GM21737 (cell line): ENCODE measurements at regions not wholly inside any gene's neighbourhood (a gene's known extent, or its start where the extent isn't known, plus 50 kb on each side); places are given as distances from the start of the nearest gene placed in this dataset.

Source experiments
- ATAC-seq: cut with Tn5 transposase; IDR thresholded peaks from one replicate; pipeline ENCODE4 v1.9.1; 2021; ENCODE audit warnings: mild to moderate bottlenecking, moderate library complexity; ENCODE audit not compliant: unreplicated experiment

GRCh38 chr18:39549144-39549543 lies 1983.5 kb upstream of the CELF4 start:
- ATAC-seq = no peak

DNA sequence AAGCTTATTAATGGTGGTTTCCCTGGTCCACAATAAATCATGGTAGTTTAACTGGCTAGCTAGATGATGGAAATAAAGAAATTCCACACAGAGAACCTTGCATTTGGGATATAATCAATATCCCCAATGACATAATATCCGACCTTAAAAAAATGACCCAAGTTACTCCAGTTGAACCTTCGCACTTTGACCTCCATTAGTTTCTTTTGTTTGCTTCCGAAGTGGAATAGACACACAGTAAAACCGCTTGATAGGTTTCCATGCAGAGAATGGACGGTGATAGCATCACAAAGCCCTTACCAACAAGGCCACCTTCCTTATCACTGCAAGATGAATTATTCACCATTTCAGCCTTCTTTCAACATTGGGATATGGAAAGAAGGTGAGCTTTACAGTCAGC lies 1966.1 kb upstream of the CELF4 start:
- ATAC-seq = no peak

- ATAC-seq = no peak
Measured at GRCh38 chr18:39529358-39529757, 1963.8 kb upstream of the CELF4 start.

DNA sequence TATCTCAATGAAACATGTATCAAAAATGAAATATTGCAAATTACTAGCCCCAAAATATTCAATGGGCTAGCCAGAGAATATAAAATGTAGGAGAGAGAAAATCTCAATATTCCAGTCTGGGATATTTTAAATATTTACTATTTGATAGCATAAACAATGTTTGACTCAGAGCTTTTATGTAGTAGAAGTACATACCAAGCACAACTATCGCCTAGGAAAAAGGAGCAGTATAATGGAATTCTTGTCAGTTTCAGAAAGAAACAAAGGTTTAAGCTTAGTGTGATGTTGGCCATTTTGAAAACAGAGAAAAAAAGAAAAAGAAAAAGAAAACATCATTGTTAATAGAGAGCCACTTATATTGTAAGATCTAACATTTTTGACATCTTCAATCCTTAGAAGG lies 1961.9 kb upstream of the CELF4 start:
- ATAC-seq = no peak

DNA sequence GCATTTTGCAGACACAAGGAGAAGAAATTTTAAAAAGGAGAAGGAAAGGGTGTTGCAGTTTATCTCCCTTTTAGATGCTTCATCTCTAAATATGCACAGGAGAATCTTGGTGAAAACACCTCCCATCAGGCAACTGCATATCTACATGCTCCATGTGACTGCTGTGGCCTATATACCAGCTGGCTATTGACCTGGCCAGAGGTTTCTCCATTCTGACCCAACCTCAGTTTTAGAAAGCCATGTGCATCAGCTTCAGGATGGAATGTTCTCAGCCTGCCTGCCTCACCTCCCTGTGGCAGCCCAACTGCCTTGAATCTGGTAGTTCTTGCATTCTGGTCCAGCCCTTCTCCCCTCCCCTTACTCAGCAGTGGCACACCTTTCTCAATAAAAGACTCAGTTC lies 1958.8 kb upstream of the CELF4 start:
- no peak for ATAC-seq

DNA sequence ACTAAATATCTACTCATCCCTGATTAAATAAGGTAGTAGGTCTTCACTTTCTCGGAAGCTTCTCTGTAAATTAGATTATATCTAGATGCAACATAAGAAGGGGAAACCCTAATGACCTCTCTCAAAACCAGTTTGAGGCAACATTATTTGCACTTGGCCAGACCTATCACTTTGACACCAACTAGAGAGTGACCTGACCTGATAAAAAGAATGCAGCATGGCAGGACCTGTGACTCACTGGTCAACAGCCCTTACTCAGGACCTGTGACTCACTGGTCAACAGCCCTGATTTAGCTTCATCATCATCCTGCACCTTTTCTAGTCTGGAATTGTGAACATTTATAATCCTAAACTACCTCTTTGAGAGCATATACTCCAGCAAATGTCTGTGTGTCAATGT lies 1957.7 kb upstream of the CELF4 start:
- no peak for ATAC-seq

GRCh38 chr18:39521164-39521563 lies 1955.6 kb upstream of the CELF4 start:
- ATAC-seq = no peak

- no peak for ATAC-seq
Measured at GRCh38 chr18:39519741-39520140, 1954.1 kb upstream of the CELF4 start.

DNA sequence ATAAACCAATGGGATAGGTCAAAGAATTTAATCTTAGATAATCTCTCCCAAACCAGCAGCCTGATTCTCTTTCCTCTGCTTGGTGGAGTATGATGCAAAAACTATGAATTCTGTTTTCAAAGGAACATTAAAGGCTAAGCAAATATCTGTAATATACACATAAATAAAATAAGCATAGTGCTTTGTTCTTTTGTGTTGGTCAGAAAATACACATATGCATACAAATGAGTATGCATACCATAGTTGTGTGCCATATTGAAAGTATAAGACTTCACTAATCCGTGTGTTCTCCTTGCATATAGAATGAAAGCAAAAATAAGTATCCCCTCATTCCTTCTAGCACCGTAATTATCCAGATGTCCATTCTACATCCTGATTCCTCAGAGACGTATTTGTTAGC lies 1949.7 kb upstream of the CELF4 start:
- no peak for ATAC-seq

- no peak for ATAC-seq
Measured at GRCh38 chr18:39513186-39513585, 1947.6 kb upstream of the CELF4 start.

DNA sequence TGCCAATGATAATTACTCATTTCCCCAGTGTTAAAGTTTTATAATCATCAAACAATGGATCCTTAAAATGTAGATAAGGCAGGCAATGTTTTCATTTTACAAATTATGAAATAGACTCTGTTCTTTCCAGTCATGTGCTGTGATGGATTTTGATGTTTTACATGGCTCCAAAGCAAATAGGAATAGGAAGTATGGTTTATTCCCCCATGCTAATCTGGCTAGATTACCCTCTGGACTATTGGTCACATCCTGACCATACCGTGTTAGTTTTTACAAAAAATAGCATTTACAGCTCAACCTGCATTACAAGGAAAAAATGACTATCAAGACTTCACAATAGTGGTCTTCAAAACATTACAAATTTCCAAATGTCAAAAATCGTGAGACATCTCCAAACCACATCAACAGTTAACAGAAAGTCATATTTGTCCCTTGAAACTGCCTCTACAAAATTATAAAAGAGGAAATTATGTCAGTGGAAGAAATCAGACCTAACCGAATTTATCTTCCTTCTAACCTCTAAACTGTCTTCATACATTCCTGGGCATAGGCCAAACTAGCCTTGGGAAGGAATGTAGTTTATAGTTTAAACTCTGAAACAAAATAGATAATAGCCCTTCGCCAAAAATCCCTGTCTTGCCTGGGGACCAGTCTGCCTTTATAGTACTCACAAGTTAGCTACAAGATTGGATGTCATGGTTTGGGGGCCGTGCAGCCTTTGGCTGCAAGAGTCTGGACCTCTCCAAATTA lies 1941.2 kb upstream of the CELF4 start:
- ATAC-seq = no peak

DNA sequence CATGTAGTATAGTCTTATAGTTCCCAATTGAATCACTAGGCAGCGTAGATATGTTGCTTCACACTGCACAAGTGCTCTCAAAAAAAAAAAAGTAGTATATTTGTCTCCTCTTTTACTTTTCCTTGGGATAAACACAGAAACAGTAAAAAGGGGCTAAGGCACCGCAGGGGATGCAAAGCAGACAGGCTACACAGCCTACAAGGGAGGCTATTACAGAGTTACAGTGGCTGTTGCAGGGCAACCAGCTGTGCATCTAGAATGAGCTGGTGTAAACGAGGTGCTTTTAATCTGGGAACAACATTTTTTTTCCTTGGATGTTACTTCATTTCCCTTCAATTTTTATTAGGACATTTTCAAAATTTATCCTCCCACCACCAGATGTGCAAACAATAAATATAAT lies 1934.7 kb upstream of the CELF4 start:
- ATAC-seq = no peak

DNA sequence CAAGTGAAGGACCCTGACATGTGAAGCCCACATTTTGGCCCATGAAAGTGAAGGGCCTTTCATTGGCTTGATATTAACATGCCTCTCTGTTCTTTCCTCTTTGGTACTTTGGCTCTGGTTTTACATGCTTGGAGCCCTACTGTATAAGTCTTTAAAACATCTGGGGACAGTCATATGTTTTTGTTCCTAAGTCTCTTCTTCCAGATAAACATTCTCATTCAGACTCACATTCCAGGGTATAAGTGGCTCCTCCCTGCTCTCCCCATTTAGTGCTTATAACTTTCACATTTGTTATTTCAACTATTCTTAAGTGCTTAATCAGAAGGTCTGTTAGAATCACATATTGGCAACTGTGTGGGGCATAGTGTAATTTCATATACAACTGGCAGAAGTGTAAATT lies 1932.2 kb upstream of the CELF4 start:
- ATAC-seq = no peak

DNA sequence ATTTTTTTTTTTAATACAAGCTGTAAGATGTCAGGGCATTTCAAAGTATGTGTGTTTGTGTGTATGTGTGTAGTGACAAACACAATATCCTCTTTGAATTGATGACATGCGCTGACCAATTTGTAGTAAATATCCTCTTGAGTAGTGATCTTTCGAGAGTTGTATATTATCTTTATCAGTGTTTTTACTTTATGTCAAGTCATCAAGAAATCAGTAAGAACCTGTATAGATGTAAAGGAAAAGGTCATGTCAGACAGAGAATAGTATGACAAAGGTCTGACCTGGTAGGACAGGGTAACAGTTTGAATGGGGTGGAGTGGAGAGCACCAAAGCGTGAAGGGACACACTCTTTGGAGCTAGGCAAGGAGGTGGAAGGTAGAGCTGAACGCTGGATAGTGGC lies 1931.4 kb upstream of the CELF4 start:
- ATAC-seq = no peak

DNA sequence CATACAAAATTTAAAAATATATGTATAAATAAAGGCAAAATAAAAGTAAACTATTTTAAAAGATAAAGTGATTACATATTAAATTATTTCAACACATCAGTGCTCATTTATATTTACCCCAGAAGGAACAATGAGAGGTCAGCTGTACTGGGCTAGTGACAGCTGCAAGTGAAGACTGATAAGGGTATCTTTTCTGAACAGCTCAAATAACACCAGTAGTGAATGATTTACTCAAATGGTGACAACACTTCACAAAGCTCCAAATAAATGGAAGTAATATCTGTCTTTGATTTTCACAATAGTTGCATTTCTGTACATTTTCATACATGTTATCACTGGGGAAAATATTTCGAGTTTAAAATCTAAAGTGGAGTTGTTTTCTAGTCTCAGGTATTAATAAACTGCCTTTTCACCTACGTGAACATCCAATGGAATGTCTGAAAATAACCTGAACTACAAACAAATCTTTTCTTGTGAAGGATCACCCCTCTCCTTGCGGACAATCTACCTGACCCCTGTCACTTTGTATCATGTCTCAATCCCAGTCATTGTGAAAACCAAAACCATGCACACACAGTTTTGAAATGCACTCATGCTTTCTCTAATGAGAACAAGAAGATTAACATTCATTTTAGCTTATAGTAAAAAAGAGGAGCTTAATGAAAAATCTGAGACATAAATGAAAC lies 1928.8 kb upstream of the CELF4 start:
- ATAC-seq = no peak

- ATAC-seq = no peak
Measured at GRCh38 chr18:39491408-39491807, 1925.8 kb upstream of the CELF4 start.

DNA sequence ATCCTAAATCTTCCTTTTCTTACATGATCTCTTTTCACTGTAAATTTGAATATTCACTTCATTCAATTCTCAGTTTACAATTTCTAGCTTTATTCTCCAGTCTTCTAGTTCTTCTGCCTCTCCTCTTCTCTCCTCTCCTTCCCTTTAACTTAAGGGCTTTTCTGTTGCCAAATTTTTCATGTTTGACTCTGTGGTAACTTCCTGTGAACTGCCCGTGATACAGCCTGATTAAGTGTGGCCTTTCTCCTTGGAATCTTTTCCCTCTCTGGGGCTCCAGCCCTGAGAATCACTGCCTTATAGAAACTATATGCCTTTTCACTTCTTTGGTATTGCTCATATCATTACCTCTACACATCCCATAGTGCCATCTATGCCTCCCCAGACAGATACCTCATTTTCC lies 1923.8 kb upstream of the CELF4 start:
- ATAC-seq = no peak

DNA sequence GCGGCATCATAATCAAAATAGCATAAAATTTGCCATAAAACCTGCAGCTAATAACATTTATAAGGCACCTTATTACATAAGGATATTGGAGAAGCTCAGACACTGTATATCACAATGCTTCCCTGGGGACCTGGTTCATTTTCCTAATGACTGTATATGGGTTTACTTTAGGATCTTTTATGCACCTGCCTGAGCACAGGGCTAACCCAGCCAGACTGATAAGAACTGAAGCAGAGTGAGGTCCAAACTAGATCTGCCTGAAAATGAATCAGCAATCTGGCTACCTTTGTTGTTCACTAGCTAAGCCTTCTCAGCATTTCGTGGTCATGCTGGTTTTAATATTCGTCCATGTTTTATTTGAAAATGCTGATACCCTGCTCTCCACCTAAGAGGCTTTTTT lies 1922.3 kb upstream of the CELF4 start:
- no peak for ATAC-seq

DNA sequence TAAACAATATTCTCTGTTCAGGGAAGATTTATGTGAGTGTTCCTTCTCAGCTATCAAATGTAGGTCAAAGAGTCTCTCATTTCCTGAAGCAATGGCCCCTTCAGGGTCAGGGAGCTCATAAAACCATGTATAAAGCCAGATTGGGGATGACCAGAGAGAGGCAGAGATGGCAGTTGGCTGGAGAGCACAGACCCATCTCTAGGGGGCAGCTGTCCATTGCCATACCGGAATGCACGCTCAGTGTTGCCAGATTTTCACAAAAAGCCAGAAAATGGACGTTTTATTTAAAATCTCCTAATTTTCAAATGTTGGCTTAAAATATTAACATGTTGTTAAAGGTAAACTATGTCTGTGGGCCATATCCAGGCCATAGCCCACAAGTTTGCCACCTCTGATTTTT lies 1920.7 kb upstream of the CELF4 start:
- no peak for ATAC-seq

DNA sequence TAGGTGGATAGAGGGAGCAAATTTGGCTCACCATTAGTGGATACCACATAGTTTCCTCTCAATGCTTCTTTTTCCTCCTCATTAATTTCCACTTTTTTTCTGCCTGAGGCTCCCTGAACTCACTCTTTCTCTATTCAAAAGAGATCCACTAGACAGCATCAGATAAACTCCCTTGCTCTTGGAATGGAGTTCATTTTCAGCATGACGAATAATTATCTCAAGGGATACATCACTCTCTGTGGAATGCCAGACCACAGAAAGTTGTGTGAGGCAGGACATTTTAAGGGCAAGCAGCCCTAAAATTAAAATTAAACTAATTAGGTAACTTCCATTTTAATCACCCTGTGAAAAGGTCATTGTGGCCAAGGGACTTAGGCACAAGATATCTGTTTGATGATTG lies 1920.1 kb upstream of the CELF4 start:
- no peak for ATAC-seq

DNA sequence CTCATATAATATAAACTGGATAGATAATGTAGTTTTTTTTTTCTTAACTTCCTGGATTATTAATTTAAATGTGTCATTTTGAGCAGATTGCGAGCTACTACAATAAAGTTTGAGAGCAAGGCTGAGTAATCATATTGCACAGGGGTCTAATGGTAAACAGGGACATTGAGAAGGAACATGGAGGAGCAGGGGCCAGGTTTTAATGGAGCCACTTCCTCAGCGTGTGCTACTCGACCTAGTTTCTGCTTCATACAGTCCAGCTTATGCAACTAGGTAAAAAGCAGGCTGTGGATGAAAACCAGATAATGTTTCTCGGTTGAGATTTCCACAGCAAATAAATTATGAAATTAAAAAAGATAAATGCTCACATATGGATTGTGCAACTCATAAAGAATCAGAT lies 1915.7 kb upstream of the CELF4 start:
- no peak for ATAC-seq

- ATAC-seq = no peak
Measured at GRCh38 chr18:39480494-39481195, 1915.0 kb upstream of the CELF4 start.
